ENCODE measurements at regions not wholly inside any gene's neighbourhood (a gene's known extent, or its start where the extent isn't known, plus 50 kb on each side); places are given as distances from the start of the nearest gene placed in this dataset.

DNA sequence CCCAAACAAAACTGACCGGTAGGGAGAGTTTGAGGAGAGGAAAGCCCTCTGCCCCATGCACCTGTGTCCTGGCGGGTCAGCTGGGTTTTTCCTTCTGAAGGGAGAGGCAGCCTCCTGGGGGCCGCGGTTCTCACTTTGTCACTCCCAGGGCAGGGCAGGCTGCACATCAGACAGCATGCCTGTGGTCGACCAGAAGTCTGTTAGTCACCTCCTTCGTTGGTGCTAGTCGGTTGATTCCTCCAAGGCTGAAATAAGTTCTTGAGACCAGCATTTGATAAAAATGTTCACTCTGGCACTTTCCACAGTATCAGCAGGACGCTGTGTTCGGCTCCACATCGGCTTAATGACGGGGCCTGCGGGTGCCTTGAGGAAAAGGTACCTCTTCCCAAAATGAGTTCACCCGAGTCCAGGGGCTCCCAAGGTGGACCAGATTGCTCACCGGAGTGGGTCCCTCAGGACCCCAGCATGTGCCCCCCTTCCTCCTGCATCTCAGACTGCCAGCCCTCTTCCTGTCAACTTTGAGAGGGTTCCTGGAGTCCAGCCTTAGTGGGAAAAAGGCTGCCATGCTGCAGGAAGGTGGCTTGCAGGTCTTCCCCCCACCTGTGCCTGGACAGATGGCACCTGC lies 373.7 kb upstream of the B3GAT1 start:
- Mint-ChIP-seq H3K27ac (no peak overlapping the region), H3K27me3 (peaks cover 4% of the 10 kb centered on the region), H3K9me3 (no peaks in the 10 kb centered on the region), H3K4me1 (no peaks in the 10 kb centered on the region), H3K4me3 (no peak overlapping the region), H3K36me3 (no peaks in the 10 kb centered on the region)
- ATAC-seq (ENCODE audit: low read depth) (no peak), DNase-seq (no peak)
- POLR2A ChIA-PET = interaction anchor here (0.6 kb wide), 1 partner anchor 579 kb away, joined by 6 read pairs; no protein-coding TSS in a partner anchor

DNA sequence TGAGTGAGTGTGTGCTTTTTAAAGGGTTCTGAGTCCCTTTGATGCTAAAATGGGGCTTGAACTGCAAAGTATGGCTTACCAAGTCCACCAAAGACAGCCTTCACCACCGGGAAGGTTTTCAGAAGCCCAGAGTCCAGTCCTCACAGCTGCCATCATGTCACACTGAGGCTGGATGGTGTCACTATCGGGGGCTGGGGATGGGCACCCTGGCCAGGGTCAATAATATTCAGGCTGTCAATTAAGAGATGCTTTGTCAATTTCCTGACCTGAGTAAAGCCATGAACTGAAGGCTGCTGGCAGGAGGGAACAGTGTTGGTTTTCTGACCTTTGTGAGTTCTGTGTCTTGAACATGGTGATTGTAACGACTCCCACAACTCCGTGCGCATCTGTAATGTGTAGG lies 373.0 kb upstream of the B3GAT1 start:
- Mint-ChIP-seq H3K27ac (no peak overlapping the region), H3K9me3 (no peaks in the 10 kb centered on the region), H3K4me1 (no peaks in the 10 kb centered on the region), H3K4me3 (no peak overlapping the region), H3K36me3 (no peaks in the 10 kb centered on the region), H3K27me3 (peaks cover 4% of the 10 kb centered on the region)
- POLR2A ChIA-PET = no interaction called here
- ATAC-seq (ENCODE audit: low read depth) (no peak), DNase-seq (no peak)

DNA sequence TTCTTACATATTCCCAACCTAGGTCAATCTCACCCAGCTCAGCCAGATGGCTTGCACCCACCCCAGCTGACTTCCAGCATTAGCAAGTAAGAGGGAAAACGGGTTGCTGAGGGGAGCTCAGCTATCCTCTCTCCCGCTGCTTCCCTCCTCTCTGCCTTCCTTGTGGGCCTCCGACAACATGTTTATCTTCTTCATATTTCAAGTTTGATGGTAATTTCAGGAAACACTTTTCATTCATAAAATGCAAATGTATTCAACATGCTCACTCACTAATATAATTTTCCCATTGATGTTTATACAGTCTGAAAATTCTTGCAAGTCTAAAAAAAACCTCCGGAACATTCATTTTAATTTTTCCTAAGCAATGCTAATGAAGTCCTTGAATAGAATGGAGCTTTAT lies 372.5 kb upstream of the B3GAT1 start:
- H3K27ac Mint-ChIP-seq = no peak overlapping the region
- POLR2A ChIA-PET = no interaction called here
- H3K4me3 Mint-ChIP-seq = no peak overlapping the region
- no peak for DNase-seq
- peaks cover 7% of the 10 kb centered on the region for H3K27me3 Mint-ChIP-seq
- no peaks in the 10 kb centered on the region for H3K4me1 Mint-ChIP-seq
- H3K9me3 Mint-ChIP-seq = no peaks in the 10 kb centered on the region
- no peaks in the 10 kb centered on the region for H3K36me3 Mint-ChIP-seq
- ATAC-seq (ENCODE audit: low read depth) = no peak

DNA sequence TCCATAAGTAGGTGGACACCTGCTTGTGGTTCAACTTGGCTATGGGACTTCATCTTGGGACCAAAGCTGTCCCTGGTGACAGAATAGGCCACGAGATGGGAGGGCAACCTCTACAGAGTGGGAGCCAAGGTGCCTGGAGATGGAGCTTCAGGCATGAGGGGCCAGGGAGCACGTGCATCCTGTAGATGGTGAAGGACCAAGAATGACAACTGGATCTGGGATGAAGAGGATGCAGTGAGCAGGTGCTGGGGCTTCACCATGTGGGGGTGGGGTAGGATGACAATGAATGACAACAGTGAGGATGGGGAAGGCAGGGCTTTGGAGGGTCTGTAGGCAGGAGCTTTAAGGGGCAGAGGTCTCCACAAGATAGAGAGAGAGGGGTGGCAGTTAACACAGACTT lies 372.0 kb upstream of the B3GAT1 start:
- Mint-ChIP-seq H3K27me3 (peaks cover 7% of the 10 kb centered on the region), H3K4me3 (no peak overlapping the region), H3K36me3 (no peaks in the 10 kb centered on the region), H3K9me3 (no peaks in the 10 kb centered on the region), H3K4me1 (no peaks in the 10 kb centered on the region), H3K27ac (no peak overlapping the region)
- DNase-seq (no peak), ATAC-seq (ENCODE audit: low read depth) (no peak)
- POLR2A ChIA-PET = no interaction called here

DNA sequence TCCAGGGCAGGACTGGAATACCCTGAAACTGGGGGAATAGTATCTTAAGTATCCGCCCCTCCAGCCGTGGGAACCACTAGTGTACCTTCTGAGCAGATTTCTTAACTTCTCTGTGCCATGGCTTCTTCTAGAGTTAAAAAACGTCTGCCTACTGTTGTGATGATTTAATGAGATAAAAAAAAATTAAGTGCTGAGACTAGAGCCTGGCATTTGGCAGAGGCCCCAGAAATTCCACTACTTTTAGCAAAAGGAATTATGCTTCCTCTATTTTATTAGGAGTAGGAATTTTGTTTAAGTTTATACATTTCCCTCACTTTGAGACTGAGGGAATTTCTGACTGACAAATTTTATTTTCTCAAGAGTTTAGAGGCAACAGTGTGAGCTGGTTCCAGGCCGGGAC lies 371.2 kb upstream of the B3GAT1 start:
- no peak for DNase-seq
- H3K27ac Mint-ChIP-seq = no peak overlapping the region
- no peaks in the 10 kb centered on the region for H3K36me3 Mint-ChIP-seq
- peaks cover 7% of the 10 kb centered on the region for H3K27me3 Mint-ChIP-seq
- H3K9me3 Mint-ChIP-seq = no peaks in the 10 kb centered on the region
- no peak overlapping the region for H3K4me3 Mint-ChIP-seq
- H3K4me1 Mint-ChIP-seq = no peaks in the 10 kb centered on the region
- ATAC-seq (ENCODE audit: low read depth) = no peak
- POLR2A ChIA-PET = no interaction called here

DNA sequence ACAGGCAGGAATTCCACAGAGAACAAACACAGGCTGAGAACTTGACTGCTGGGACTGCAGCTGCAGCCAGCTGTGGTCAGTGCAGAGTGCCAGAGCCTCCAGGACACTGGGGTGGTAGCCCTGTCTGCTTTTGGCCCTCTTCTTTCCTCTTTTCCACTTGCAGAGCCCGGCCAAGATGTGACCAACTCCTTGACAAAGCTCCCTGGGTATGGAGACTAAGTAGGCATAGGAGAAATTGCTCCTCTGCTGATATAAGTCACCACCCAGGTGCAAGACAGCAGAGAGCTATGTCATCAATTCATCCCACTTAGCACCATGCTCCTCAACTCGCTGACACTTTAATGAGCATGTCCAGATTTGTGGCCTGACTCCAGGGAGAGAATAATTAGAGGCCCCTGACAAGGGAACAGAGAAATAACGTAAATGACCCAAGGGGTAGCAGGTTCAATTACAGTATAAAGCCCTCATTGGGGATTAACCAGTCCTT lies 369.4 kb upstream of the B3GAT1 start:
- POLR2A ChIA-PET = no interaction called here
- Mint-ChIP-seq H3K36me3 (no peaks in the 10 kb centered on the region), H3K4me3 (no peak overlapping the region), H3K27me3 (peaks cover 7% of the 10 kb centered on the region), H3K27ac (no peak overlapping the region), H3K4me1 (no peaks in the 10 kb centered on the region), H3K9me3 (no peaks in the 10 kb centered on the region)
- DNase-seq = no peak
- no peak for ATAC-seq (ENCODE audit: low read depth)

DNA sequence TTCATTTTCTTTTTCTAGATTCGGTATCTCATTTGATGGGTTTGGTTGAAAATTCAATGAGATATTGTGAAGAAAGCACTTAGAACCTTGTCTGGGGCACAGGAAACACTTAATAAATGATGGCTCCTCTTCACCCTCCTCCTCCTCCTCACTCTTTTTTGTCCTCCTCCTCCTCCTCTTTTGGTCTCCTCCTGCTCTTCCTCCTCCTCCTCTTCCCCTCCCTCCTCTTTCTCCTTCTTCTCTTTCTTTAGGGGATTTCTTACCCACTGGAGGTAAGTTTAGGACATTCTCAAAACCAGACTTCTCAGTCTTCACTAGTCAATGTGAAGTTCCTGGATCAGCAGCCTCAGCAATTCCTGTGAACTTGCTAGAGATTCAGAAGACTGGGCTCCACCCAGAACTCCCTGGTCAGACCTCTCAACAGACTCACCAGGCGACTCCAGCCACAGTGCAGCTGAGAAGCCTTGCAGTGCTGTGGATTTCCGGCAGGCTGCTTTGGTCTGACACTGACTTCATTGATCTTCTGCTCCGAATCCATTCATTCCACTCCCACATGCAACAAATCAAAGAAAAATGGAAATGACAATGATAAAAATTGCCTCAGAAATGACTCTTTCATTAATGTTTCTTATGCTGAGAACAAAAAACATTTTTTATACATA lies 368.6 kb upstream of the B3GAT1 start:
- H3K9me3 Mint-ChIP-seq = no peaks in the 10 kb centered on the region
- H3K4me3 Mint-ChIP-seq = no peak overlapping the region
- no peaks in the 10 kb centered on the region for H3K36me3 Mint-ChIP-seq
- no peak overlapping the region for H3K27ac Mint-ChIP-seq
- DNase-seq = no peak
- peaks cover 9% of the 10 kb centered on the region for H3K27me3 Mint-ChIP-seq
- no peaks in the 10 kb centered on the region for H3K4me1 Mint-ChIP-seq
- POLR2A ChIA-PET = no interaction called here
- no peak for ATAC-seq (ENCODE audit: low read depth)

DNA sequence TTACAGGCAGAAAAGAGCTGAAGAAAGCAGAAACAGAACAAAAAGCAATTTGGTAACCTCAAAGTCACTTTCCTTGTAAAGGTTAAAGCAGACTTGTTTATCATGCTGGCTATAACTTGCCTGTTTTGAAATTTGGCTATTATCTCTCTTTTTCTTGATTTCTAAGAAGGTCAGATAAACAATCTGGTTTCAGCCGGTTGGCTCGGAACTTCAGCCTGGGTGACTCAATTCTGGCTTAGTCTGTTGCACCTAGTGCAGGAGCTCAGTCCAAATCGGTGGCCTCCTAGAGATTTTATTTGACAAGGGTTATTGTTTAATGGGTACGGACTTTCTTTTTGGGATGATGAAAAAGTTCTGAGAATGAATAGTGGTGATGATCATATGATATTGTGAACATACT lies 367.1 kb upstream of the B3GAT1 start:
- DNase-seq (no peak), ATAC-seq (ENCODE audit: low read depth) (no peak)
- H3K36me3 Mint-ChIP-seq = no peaks in the 10 kb centered on the region
- peaks cover 10% of the 10 kb centered on the region for H3K27me3 Mint-ChIP-seq
- H3K4me1 Mint-ChIP-seq = no peaks in the 10 kb centered on the region
- no peak overlapping the region for H3K4me3 Mint-ChIP-seq
- no peaks in the 10 kb centered on the region for H3K9me3 Mint-ChIP-seq
- no peak overlapping the region for H3K27ac Mint-ChIP-seq
- POLR2A ChIA-PET = no interaction called here

DNA sequence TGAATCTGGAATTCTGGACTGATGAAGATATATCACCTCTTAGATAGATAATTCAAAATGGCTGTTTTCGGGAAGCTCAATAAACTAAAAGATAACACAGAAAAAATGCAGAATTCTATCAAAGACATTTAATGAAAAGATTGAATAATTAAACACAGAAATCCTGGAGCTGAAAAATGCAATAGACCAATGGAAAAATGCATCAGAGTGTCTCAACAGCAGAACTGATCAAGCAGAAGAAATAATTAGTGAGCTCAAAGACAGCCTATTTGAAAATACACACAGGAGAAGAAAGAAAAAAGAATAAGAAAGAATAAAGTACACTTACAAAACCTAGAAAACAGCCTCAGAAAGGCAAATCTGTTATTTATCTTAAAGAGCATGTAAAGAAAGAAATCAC lies 356.4 kb upstream of the B3GAT1 start:
- Mint-ChIP-seq H3K27me3 (peaks cover 2% of the 10 kb centered on the region), H3K36me3 (peaks cover 1% of the 10 kb centered on the region), H3K9me3 (peaks cover 10% of the 10 kb centered on the region), H3K27ac (no peak overlapping the region), H3K4me1 (no peaks in the 10 kb centered on the region), H3K4me3 (no peak overlapping the region)
- DNase-seq (no peak), ATAC-seq (ENCODE audit: low read depth) (no peak)
- POLR2A ChIA-PET = no interaction called here

DNA sequence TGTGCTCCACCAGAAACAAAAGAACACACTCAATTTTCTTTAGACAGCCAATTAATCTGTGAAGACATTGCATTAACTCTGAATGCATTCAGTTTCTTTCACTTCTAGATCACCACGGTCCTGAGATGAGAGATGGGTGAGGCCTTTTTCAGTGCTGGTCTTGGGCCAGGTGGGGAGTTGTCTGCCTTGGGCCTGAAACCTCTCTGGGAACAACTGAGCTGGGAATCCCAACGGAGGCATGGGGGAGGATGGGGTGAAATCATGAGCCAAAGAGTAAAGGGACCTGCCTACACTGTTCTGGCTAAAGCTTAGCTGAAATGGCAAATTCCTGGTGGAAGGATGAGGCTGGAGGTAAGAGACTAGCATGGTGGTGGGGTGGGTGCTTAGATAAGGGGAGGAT lies 353.5 kb upstream of the B3GAT1 start:
- POLR2A ChIA-PET = no interaction called here
- DNase-seq (no peak), ATAC-seq (ENCODE audit: low read depth) (no peak)
- Mint-ChIP-seq H3K36me3 (peaks cover 1% of the 10 kb centered on the region), H3K9me3 (peaks cover 6% of the 10 kb centered on the region), H3K4me3 (no peak overlapping the region), H3K27ac (no peak overlapping the region), H3K27me3 (peaks cover 2% of the 10 kb centered on the region), H3K4me1 (no peaks in the 10 kb centered on the region)

DNA sequence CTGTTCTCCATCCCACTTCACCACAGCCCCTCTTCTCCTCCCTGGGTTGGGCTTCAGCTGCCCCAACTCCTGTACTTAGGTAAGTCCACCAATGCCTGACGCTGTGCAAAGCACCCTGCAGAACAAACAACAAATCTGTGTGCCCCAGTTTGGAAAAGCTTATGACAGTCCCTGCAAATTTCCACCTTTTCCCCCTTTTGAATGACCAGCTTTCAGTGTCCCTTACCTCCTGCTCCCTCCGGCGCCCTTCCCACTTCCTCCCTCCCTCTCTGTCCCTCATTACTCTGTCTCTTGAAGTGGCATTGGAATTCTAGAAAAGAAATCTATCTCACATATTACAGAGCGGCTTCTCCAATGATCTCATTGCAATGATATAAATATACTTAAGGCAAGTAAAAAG lies 352.9 kb upstream of the B3GAT1 start:
- no peak overlapping the region for H3K4me3 Mint-ChIP-seq
- ATAC-seq (ENCODE audit: low read depth) = no peak
- H3K9me3 Mint-ChIP-seq = peaks cover 6% of the 10 kb centered on the region
- peaks cover 1% of the 10 kb centered on the region for H3K36me3 Mint-ChIP-seq
- H3K27me3 Mint-ChIP-seq = peaks cover 2% of the 10 kb centered on the region
- DNase-seq = no peak
- H3K27ac Mint-ChIP-seq = no peak overlapping the region
- POLR2A ChIA-PET = no interaction called here
- H3K4me1 Mint-ChIP-seq = no peaks in the 10 kb centered on the region

DNA sequence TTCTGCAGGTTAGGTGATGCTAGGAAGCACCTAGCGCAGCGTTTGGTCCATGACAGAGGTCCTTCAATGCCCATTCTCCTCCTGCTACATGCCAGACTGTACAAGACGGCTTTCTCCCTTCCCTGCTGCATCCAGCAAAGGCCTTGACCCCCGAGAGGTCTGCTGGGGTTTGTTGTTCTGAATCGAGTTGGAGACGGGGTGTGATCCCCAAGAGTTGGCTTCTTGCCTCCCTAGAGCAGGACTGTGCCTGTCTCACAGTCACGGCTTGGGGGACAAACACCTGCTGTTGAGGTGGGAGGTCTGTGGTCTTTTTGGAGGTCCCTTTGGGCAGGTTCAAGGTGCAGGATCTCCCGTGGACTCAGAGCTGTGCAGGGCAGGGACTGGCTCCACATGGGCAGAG lies 352.3 kb upstream of the B3GAT1 start:
- POLR2A ChIA-PET = no interaction called here
- ATAC-seq (ENCODE audit: low read depth) = no peak
- Mint-ChIP-seq H3K36me3 (peaks cover 1% of the 10 kb centered on the region), H3K27me3 (peaks cover 2% of the 10 kb centered on the region), H3K4me1 (no peaks in the 10 kb centered on the region), H3K4me3 (no peak overlapping the region), H3K9me3 (peaks cover 6% of the 10 kb centered on the region), H3K27ac (no peak overlapping the region)
- DNase-seq = no peak

DNA sequence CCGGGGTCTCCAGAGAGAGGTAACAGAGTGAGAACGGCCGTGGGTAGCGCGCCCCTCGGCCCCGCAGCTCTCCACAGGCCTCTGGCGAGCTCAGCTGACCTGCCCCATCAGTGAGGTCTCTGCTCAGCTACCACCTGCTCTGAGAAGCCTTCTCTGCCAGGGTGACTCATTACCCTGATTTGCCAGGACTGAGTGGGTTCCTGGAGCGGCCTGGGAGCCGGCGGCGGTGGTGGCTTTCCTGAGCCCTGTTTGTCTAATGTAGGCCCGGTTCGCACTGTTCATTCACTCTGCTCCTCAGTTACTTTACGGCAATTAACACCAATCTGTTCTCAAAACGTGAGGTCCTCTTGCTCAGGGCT lies 351.0 kb upstream of the B3GAT1 start:
- Mint-ChIP-seq H3K27me3 (no peaks in the 10 kb centered on the region), H3K4me1 (no peaks in the 10 kb centered on the region), H3K9me3 (peaks cover 2% of the 10 kb centered on the region), H3K27ac (no peak overlapping the region), H3K4me3 (no peak overlapping the region), H3K36me3 (no peaks in the 10 kb centered on the region)
- POLR2A ChIA-PET = no interaction called here
- no peak for ATAC-seq (ENCODE audit: low read depth)
- DNase-seq = no peak

DNA sequence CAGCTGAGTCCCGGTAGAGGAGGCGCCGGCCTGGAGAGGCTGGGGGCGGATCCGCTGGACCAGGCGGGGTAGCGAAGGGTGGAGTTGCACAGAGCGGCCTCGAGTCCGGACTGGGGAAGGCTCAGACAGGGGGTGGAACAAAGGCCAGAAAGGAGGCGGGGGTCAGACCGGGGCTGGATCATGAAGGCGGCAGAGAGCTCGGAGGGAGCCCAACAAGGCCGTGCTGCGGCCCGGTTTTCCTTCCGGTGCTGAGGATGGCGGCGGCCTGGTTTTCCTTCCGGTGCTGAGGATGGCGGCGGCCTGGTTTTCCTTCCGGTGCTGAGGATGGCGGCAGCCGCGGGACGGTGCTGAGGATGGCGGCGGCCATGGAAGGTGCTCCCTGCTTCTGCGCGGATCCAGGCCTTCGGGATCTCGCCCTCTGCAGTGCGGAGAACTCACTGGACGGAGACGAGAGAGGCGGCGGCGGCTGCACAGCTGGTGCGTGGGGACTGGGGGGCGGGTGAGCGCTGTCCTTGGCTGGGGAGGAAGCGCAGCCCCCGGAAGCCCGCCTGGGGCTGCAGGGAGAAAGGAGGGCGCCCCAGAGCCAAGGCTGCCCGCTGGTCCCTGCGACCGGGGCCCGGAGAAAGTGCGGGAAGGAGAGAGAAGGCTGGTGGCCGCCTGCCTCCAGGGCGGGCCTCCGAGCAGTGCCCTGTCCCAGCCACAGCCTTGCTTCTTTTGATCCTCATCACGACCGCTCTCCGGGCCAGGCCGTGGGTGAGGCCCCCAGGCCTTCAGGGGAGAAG lies 350.4 kb upstream of the B3GAT1 start:
- Mint-ChIP-seq H3K4me3 (peak overlapping the region; percentile 45), H3K9me3 (peaks cover 2% of the 10 kb centered on the region), H3K4me1 (no peaks in the 10 kb centered on the region), H3K27ac (no peak overlapping the region), H3K27me3 (no peaks in the 10 kb centered on the region), H3K36me3 (no peaks in the 10 kb centered on the region)
- DNase-seq (no peak), ATAC-seq (ENCODE audit: low read depth) (peak; percentile 58)
- POLR2A ChIA-PET = no interaction called here

Data from activated naive CD8-positive, alpha-beta T cell treated with anti-CD3 and anti-CD28 coated beads, Interleukin-2, amount 10 ng/mL, durations not matched to agents 7 days and 5 days (primary cell).